ENCODE measurements at regions not wholly inside any gene's neighbourhood (a gene's known extent, or its start where the extent isn't known, plus 50 kb on each side); places are given as distances from the start of the nearest gene placed in this dataset.

DNA sequence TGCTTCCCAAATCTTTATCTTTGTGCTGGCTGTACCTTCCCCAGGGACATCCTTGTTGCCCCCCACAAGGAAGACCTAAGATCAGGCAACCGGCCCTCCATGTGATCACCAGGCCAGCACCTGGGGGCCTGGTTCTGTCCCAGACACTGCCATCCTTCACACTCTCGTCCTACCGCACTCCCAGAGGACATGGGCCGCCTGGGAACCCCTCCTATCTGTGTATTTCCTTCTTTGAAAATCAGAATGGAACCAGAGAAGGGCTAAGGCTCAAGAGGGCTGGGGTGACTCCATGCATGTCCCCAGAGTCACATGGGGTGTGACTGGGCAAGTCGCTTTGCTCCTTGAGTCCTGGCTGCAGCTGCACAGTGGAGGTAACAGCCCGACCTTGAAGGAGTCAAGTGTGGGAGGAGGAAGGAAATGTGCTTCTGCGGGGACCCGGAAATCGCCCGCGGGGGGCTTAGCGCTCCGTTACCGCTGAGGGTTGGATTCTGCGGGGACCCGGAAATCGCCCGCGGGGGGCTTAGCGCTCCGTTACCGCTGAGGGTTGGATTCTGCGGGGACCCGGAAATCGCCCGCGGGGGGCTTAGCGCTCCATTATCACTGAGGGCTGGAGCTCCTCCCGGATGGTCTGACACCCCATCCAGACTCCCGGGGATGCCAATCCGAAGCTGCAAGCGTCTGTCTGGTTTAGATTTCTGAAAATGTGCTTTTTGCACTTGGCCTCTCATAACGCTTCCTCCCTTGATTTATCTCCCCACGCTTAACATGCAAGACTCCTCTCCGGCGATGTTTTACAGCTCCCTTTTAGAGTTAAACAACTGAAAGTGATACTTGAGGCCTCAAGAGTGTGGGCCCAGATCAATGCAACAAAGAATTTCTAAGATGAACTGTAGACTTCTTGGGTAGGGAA is 278.9 kb downstream of the NPHP4 start:
- DNase-seq (ENCODE audit: low read depth in 2 of 2) = no peak

DNA sequence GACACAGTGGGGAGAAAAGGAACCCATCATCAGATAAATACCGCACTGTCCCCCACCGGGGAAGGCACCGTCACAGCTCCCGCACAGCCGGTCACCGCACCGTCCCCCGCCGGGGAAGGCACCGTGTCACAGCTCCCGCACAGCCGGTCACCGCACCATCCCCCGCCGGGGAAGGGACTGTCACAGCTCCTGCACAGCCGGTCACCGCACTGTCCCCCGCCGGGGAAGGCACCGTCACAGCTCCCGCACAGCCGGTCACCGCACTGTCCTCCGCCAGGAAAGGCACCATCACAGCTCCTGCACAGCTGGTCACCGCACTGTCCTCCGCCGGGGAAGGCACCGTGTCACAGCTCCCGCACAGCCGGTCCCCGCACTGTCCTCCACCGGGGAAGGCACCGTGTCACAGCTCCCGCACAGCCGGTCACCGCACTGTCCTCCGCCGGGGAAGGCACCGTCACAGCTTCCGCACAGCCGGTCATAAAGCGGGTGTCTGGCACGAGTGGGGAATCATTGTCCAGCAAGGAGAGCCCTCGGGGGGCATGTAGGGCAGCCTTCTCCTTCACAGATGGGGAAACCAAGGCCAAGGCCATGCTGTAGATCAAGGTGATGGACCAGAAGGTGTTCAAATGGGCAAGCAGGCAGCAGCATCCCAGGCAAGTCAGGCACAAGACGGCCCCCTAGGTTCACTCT is 280.1 kb downstream of the NPHP4 start:
- no peak for DNase-seq (ENCODE audit: low read depth in 2 of 2)

DNA sequence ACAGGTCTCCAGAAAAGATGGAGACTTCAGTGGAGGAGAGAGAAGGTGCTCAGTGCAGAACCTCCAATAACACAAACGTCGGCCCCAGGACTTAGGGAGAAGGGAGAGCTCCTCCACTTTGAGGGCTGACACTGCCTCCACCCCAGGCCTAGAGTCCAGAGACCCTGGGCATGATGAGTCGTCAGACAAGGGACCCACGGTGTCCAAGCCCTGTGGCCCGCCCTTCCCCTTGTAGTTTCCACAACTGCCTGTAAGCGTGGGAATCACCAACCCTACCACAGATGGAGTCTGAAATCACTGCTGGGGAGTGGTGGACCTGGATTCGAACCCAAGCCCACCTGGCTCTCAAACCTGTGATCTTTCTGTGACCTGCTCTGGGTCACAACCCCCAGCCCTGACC is 281.1 kb downstream of the NPHP4 start:
- no peak for DNase-seq (ENCODE audit: low read depth in 2 of 2)

DNA sequence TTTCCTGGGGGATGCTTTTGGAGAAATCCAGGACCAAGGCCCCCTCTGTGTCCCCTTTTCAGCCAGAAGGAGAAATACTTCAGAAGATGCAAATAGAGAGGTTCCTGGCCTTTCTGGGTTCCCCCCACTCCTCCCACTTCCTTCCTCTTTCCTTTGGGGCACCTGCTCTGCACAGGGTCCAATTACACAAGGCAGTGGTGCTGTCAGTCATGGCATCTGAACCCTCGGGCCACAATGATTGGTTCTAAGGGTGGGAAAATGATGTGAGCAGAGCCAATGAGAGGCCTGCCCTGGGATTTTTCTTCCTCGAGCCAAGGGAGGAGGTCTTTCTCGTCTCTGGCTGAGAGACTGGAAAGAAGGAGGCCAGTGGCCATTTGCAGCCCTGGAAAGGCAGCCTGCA is 282.2 kb downstream of the NPHP4 start:
- DNase-seq (ENCODE audit: low read depth in 2 of 2) = no peak

DNA sequence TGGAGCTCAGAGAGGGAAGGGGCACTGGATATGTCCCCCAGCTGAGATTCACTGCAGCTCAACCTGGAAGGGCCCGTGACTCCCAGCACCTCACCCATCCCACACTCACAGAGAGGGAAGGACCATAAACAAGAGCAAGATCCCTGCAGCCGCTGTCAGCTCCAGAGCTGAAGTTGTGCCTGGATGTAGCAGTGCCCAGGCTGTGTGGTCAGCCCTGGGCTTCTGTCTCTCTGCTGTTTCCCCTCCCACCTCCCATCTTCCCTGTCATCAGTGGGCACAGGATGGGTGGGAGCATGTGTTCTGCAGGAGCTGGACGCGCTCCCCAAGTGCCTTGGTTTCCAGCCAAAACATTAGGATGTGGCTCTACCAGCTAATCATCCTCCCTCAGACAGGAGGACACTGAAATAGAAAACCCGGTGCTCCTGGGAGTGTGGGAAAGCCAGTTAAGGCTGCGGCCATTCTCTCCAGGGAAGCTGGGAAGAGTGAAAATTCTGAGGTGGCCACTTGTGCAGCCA is 282.7 kb downstream of the NPHP4 start:
- DNase-seq (ENCODE audit: low read depth in 2 of 2) = no peak

DNA sequence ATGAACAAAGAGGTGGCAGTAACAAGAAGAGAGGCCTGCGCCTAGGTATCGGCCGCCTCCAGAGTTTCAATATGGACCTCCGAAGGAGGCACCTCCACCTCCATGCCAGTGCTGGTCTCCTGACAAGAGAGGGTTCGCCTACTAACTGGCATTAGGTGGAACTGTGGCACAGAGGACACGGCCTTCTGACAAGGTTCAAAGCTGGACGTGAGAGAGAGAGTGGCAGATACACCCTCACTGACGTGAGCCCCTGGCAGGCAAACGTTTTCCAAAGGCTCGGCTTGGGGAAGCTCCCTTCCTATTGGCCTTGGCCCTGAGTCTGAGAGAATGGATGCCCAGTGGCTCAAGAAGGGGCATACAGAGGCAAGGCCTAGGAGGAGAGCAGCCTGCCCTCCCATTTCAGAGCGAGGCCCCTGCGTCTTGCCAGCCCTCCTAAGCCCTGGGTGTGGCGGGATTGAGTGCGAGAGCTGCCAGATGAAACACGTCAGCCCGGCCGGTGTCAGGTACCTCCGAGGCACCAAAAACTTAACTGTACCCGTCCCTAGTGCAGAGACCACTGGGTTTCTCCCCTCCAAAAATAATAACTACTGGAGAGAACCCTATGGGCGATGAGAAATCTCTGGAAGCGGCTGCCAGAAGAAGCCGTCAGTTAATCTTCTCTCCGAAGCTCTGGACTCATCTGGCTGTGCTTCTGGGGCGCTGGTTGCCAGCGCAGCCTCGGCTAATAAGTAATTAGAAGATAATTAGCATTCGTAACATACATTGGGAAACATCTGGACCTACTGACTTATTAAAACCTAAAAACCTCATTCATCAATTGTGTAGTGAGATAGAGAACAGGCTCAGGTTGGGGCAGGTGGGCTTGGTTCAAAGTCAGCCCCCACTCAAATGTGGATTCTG is 283.6 kb downstream of the NPHP4 start:
- DNase-seq (ENCODE audit: low read depth in 2 of 2) = no peak

DNA sequence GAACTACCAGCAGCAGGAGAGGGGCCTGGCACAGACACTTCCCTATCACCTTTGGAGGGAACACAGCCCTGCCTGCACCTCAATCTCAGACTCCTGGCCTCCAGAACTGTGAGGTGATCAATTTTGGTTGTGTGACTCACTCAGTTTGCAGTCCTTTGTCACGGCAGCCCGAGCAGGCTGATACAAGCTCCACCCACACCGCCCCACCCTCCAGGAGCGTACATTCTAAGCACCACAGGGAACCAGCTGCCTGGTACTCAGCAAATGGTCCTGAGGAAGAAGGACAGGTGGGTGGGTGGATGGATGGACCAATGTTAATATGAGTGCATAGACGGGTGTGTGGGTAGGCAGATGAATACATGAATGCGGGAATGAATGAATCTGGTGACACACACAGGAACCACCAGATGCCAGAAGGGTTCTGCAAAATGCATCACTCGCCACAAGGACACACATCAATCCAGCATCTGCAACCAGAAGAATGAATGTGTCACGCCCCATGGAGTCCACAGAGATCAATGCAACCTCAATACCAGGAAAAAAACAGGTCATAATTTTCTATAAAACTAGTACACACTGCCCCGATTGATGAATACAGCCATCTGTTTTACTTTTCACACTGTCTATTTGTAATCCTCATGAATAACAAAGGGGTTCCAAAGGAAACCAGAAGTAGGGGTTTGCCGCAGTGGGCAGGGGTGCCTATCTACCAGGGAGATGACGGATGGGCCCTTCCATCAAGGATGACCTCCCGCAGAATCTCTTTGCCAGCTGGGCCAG is 284.5 kb downstream of the NPHP4 start:
- no peak for DNase-seq (ENCODE audit: low read depth in 2 of 2)

DNA sequence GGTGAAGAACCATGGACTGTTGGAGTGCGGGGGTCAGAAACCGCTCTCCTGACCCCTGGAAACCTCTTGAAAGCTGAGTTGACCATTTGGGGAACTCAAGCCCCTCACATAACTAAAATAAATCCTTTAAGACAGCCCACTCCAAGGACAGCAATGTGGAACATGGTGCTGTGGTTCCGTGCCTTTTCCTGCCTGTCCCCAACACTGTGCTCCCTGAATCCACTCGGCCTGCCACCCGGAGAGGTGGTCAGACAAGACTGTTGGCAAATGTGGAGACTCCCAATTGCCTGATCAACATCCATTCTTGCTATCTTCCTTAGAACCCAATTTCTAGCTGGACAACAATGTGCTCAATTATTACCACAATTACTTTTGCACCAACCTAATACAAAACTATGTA is 286.0 kb downstream of the NPHP4 start:
- DNase-seq (ENCODE audit: low read depth in 2 of 2) = no peak

DNA sequence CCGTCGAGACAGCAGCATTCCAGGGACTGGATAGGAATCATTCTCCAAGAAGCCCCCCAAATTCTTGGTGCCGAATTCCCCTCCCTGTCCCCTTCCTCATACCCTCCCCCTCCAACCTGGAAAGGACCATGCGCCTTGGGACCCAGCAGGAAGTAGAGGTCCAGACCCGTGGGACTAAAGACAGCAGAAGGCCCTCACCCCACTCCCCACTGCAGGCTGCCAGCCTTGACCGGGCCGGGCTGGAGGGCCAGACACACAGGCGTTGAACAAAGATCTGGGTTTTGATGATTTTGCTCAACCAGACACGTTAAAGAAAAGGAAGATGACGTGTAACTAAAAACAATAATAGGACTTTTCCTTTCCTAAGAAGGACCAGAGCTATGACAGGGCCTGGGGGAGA is 286.5 kb downstream of the NPHP4 start:
- no peak for DNase-seq (ENCODE audit: low read depth in 2 of 2)

DNA sequence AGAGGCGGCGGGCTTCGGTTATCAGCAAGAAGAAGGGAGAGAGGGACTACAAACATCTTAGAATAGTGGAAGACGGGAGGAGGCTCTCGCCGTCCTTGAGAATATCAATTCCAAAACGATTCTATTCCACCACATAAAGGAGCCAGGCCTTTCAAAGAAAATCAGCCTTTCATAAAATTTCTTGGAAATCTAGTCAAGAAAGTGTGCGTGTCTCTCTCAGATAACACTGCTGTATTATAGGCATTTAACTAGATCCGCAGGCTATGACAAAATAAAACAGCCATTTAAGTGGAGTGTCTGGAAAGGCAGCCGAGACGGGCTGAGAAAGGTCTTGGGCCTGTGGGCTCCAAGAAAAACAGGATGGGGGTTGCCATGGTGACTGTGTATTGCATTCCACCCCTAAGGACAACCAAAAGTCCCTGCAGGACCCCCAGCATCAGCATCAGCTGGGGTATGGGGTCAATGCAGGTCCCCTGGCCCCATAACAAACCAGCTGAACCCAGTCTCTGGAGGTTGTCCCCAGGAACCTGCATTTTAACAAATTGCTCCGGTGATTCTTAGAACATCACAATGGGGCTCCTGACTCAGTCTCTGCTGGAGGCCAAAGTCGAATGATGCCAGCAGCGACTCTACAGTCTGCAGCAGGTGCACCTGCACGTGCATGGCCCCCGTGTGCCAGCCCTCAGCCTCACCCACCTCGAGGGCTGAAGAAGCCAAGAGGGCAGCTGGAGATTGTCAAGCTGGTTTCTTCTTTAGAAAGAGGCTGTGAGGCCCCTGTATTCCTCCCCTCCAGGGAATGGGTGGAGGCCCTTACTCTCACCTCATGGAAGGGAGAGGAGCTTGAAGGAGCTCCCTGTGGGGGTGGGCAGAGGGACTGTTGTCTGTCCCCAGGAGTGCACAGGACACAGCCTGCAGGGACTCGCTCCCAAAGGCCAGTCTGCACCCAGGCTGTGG is 287.4 kb downstream of the NPHP4 start:
- DNase-seq (ENCODE audit: low read depth in 2 of 2) = no peak

DNA sequence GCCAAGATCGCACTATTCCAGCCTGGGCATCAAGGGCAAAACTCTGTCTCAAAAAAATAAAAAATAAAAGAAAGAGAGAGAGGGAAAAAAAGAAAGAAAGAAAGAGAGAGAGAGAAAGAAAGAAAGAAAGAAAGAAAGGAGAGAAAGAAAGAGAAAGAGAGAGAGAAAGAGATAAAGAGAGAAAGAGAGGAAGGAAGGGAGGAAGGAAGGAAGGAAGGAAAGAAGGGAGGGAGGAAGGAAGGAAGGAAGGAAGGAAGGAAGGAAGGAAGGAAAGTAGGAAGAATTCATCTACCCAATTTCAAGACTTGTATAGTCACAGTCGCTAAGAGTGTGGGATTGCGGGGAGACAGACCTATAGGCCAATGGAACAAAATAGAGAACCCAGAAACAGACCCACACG is 290.6 kb downstream of the NPHP4 start:
- DNase-seq (ENCODE audit: low read depth in 2 of 2) = no peak

DNA sequence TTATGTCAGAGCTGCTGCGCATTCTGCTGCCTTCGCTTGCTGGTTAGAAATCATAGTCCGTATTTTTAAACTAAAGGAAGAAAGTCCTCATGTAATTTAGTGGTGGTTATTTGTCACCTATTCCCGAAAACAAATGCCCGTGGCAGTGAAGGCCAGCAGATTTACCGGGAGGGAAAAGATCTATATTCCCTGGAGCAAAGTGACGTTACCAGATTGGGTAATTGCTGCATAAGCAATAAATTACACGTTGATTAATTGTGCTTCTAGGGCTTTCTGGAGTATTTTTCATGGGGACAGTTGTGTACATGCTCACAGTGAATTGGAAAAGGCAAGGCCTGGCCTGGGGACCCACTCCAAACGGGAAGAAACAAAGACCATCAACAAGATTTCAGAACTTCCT is 298.7 kb downstream of the NPHP4 start:
- DNase-seq (ENCODE audit: low read depth in 2 of 2) = no peak

DNA sequence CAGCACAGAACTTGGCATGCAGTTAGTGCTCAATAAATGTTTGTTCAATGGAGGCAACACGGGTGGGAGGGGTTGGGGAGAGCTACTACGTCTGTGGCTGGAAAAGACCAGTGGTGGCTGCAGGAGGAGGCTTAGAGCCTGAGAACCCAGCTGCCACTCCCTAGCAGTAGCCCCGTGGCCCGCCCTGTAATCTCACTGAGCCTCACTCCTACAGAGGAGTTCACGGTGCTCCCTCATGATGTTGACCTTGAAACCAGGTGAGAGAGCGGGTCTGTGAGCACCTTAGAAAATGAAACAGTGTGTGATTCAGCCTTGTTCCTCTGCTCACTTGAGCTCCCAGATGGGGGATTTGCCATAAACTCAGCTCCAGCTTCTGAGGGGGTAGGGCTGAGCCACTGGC is 299.6 kb downstream of the NPHP4 start:
- DNase-seq (ENCODE audit: low read depth in 2 of 2) = no peak

DNA sequence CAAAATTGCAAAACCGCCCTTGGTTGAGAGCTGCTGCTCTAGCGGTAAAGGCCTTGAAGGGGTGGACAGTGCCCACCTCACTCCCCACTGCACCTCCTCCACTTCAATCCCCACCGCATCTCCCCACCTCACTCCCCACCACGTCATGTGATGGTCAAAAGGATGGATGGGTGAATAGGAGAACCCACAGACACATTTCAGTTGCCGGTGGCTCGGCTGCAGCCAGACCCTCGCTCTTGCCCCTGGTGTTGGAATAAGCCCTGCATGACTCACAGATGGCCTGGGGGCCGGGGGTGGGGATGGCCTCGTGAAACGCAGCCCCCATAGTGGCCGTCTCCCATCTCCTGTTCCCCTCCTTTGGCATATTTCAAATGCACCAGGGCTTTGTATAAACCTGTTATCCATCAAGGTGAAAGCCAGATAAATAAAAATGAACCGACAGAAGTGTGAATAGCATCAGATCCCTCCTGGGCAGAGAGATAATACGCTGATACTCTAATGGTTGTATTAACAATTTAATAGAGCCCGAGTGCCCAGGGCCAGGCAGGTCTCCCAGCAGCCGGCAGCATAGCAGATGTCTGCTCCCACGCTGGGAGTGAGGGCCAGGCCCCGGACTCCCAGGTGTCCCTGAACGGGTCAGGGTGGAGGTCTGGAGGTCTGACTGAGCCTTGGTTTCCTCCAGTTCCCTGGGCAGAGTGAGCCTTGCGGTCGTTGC is 300.3 kb downstream of the NPHP4 start:
- DNase-seq (ENCODE audit: low read depth in 2 of 2) = no peak

DNA sequence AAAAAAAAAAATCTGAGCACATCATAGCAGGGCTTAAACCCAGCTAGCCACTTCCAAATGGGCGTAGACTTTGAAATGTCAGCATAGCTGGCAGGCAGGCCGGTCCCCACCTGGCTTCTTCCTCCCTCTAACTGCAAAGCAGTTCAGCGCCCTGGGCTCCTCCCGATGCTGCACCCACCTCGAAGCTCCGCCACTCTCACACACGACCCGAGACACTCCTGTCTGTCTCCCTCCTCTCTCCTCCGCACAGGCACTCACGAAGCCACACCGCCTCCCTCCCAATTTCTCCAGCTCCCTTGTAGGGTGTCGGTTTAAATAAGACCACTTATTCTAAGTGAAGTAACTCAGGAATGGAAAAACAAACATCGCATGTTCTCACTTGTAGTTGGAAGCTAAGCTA is 301.3 kb downstream of the NPHP4 start:
- no peak for DNase-seq (ENCODE audit: low read depth in 2 of 2)

DNA sequence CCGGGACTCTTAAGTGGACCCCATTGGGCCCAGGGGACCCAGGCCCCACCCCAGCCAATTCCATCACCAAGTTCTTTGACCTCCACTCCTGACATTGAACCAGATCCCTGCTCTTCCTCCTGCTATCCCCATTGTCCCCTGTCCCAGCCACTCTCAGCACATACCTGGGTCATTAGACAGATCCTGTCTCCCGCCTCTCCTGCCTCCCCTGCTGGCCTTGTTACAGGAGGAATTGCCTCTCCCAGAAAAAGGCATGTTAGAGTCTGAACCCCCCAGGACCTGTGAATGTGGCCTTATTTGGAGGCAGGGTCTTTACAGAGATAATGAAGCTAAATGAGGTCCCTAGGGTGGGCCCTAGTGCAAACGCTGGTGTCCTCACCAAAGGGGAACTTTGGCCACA is 301.9 kb downstream of the NPHP4 start:
- no peak for DNase-seq (ENCODE audit: low read depth in 2 of 2)

DNA sequence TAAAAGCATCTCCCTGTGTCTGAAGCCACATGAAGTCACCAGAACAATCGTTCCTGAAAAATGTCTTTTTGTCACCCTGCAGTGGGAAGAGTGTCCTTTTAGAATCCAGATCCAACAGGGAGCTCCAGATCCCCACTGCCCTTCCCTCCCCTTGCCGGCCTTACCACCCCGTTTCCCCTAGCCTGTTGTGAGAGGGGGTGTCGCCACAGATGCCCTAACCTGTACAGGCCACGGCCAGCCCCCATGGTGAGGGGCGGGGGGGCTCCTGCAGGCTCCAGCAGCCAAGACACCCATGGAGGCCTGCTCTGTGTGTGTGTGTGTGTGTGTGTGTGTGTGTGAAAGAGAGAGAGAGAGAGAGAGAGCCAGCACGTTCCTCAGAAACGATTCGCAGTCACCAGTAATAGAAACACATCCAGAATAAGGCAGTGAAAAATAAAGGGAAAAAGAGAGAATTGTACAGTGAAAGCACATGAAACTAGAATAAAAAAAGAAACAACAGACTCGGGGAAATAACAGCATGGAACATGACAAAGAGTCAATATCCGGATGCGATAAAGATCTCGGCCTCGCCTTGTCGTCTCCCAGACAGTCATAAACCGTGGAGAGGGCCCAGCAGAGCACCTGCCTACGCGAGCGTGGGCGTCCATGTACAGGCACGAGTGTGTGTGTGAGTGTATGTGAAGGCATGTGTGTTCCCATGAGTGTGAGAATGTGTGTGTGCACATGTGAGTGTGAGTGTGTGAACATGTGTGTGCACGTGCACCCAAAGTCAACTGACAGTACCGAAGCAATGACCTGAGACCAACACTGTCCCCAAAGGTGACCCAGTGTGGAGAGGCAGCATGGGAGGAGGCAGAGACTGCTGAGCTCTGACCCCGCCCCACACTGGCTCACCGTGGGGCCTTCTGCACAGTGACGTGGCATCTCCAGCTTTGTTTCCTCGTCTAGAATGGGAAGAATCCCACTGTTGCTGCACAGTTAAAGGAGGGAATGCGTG is 303.8 kb downstream of the NPHP4 start:
- no peak for DNase-seq (ENCODE audit: low read depth in 2 of 2)
